Activated CD4-positive, alpha-beta T cell treated with anti-CD3 and anti-CD28 coated beads for 4 hours (primary cell): ENCODE measurements at regions not wholly inside any gene's neighbourhood (a gene's known extent, or its start where the extent isn't known, plus 50 kb on each side); places are given as distances from the start of the nearest gene placed in this dataset.

ENCODE experiments used
- DNase-seq, 2 donors: peaks; one replicate each; pipeline ENCODE4 v3.0.0-alpha.2; 2020

GRCh38 chr10:6757158-6757557, 177.1 kb upstream of the PRKCQ start:
- DNase-seq, result no peak

GRCh38 chr10:6756716-6757115, 176.6 kb upstream of the PRKCQ start:
- DNase-seq, result no peak

GRCh38 chr10:6755781-6756460, 175.8 kb upstream of the PRKCQ start:
- no peak for DNase-seq

DNA sequence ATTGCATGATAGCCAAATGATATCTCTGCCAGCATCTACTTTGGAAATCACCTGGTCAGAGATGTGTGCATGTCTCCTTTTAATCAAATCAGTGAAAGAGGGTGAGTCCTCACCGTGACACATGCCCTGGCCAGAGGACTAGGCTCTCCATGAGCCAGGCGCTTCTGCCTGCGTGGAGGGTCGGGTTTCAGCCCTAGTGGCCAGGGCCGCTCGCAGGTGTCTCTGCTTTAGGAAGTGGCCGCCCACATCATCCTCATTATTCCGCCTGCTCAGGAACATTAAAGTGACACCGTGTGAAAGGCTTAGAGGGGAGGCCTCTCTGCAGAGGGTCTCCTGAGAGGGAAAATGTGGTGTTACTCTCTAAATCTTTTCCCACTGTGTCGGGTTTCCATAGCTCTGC, 173.6 kb upstream of the PRKCQ start:
- no peak for DNase-seq

GRCh38 chr10:6751363-6751762, 171.3 kb upstream of the PRKCQ start:
- DNase-seq, result no peak

GRCh38 chr10:6748981-6749635, 169.0 kb upstream of the PRKCQ start:
- no peak for DNase-seq

DNA sequence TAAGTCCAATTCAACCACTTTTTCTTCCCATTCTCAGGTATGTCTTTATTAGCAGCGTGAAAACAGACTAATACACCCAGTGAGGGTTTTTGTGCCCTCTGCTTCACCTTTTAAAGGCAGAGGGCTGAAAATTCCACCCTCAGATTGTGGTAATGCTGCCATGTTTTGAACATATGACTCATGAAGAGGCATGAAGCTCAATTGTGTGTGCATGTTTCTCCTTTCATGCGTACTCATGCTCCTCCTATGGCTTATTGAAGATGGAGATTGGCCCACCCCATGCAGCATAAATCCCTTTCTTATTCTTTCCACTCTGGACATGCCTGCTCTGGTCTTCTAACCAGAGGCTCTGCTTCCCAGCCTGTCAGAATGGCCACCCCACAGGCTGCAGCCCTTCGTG, 168.0 kb upstream of the PRKCQ start:
- no peak for DNase-seq

- DNase-seq, result no peak
Observed at GRCh38 chr10:6746782-6747181, 166.7 kb upstream of the PRKCQ start.

GRCh38 chr10:6743291-6743849, 163.3 kb upstream of the PRKCQ start:
- DNase-seq, result no peak

GRCh38 chr10:6741541-6741941, 161.5 kb upstream of the PRKCQ start:
- no peak for DNase-seq

- no peak for DNase-seq
Observed at GRCh38 chr10:6739530-6740174, 159.6 kb upstream of the PRKCQ start.

DNA sequence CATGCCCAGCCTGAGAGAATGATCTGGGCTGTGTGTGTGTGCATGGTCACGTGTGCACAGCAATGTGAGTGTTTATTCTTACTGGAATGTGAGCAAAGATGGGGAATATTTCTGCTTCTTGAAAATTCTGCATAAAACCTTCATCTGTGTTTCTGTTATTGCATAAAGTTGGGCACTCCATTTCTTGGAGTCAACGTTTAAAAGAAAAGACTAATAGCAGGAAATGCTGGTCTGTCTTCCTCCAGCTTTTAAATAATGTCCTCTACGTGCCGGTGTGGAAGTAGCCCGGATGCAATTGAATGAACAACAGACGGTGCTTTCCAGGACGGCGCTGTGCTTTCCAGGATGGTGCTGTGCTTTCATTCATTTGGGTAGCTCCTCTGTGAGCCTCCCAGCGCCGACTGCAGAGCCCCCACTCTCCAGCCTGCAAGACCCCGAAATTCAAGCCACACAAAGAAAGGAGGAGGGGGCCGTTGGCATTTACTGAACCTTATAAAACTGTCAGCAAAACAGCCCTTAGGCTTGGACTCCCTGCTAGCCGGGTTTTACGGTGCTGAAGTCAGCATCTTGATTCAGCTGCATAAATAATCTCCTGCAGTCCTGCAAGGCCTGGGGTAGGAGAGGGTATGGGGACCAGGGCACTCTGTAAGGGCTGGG, 158.2 kb upstream of the PRKCQ start:
- DNase-seq, result no peak

DNA sequence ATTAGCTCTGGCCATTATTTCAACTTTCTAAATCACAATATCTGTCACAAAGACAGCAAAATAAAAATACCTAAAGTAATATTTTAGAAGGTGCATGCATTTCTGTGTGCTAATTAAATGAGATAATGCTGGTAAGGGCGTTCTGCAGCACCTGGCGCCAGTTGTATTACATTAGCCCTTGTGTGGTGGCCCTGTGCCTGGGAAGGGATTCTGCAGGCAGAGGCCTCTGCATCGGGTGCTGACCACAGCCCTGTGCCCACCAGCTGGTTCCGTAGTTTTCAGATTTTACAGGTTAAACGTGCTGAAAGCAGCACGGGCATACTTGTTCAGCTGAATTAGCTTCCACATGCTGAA, 157.7 kb upstream of the PRKCQ start:
- DNase-seq, result no peak

GRCh38 chr10:6737080-6737641, 157.1 kb upstream of the PRKCQ start:
- DNase-seq, result no peak

DNA sequence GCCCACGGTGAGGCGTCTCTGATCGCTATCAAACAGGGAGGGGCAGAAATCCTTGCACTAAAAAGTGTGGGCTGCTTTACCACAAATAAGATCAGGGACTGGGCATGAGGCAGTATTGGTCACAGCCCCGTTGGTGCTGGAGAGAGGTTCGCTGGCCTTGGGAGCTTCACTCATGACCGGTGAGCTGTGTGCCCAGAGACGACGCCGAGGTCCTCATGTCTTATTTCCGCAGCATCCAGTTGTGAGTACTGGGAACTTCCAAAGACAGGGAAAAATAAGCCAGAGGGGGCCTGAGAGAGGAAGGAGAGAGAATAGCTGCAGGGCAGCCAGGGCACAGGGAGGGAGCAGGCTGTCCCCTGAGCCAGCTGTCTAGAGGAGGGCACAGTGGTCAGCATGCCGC, 154.2 kb upstream of the PRKCQ start:
- no peak for DNase-seq

DNA sequence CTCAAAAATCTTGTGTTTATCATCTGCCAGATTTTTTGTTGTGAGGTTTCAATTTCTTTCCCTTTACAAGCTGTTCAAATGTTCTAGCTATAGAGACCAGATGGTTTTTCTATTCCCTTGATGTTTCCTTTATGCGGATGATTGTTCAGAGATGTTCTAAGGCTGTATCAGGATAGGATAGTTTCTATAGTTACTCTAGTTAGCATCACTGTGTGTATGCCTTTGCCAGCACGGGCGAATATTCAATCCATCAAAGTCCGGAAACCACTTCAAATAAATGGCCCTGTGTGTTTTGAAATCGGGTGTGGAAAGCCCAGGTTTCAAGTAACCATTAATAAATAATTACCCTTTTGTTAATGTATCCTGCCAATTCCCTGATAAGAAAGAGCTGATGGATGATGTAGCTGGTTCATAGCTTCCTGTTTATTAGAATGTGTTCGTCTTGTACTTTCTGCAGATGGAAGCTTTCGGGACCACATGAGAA, 149.8 kb upstream of the PRKCQ start:
- no peak for DNase-seq

- no peak for DNase-seq
Observed at GRCh38 chr10:6729071-6729774, 149.1 kb upstream of the PRKCQ start.

GRCh38 chr10:6726924-6727323, 146.8 kb upstream of the PRKCQ start:
- DNase-seq, result no peak

DNA sequence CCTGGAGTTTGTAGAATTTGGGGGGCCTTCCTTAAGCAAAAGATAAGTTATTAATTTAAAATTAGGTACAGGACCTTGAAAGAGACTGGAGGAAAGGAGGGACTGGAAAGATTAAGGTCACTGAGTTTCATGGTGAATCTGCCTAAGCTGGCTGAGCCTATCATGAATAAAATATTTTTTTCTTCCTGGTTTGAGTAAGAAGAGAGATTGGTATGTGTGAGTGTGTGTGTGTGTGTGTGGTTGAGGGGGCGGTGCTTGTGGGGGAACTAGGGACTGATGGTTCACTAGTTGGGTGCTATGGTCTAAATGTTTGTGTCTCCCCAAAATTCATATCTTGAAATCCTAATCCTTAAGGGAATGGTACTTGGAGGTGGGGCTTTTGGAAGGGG, 142.5 kb upstream of the PRKCQ start:
- no peak for DNase-seq

DNA sequence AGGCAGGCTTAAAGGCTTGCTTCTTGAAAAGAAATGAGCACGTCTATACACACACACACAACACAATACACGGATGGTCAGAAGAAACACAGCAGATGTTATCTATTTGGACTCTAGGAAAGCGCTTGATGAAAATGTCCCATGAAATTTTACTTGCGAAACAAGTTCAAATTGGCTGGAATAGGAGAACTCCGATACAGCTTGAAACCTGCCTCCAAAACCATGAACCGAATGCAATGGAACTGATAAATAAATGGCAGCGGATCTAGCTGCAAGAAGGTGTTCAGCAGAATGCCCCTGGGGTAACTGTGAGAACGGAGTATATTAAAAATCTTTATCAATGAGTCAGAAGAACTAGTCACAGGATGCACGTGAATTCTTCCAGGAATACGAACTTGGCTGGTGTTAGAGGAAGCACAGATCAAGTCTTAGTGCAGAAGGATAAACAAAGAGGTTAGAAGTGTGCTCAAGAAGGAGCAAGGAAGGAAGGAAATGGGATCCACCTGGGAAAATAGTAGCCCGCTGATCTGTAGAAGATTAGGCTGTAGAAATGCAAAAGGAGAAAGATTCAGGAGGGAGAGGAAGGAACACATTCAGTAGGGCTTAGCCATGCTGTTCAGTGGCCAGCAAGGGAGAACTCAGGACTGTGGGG, 142.0 kb upstream of the PRKCQ start:
- no peak for DNase-seq

DNA sequence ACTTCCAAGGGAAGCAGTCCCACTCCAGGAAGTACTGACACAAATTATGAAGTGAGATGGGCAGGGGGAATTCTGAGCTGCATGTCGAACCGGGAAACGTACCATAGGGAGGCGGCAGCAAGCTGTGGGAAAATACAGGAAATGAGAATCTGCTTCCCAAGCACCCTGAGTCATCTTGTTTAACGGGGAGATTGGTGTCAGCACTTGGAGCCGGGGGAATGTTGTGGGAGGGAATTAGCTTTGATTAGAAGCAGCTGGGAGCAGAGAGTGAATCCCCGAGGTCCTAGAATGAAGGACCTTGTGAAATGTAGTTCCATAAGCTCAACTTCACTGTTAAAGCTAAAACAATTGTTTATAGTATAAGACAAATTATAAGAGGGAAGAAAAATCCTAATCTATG, 141.4 kb upstream of the PRKCQ start:
- no peak for DNase-seq

GRCh38 chr10:6719561-6719960, 139.5 kb upstream of the PRKCQ start:
- no peak for DNase-seq
